Hepatic stellate cell (primary cell): ENCODE measurements at regions not wholly inside any gene's neighbourhood (a gene's known extent, or its start where the extent isn't known, plus 50 kb on each side); places are given as distances from the start of the nearest gene placed in this dataset.

Experiments used
- DNase-seq: peaks from one replicate; pipeline ENCODE4 v3.0.0; 2011; ENCODE audit warnings: low spot score

DNA sequence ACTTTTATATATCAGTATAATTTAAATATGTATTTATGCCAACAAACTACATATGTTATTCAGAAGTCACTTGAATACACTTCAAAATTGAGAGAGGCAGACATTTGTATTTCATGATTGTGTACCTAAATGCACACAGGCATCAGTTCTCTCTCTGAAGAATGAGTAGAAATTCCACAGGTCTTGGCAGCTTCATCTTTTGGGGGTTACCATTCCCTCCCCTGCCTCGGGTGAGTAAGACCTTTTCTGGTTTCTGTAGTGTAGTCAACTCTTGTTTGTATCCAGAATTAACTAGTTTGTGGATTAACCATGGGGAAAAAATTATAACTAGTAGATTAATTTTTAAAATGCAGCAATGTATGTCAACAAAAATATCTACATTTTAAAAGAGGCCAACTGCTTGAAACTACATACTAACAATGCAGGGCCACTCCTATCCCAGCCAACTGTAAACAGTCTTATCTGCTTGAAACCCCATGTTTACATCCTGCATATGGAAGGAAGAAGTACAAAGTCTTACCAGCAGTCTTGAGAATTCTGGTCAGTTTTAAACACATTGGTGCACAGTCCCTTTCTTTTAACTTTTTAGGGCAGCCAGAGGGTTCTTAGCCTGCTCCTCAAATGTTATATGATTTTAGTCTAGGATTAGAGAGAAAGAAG, 339.6 kb upstream of the KIF2A start:
- no peak for DNase-seq

DNA sequence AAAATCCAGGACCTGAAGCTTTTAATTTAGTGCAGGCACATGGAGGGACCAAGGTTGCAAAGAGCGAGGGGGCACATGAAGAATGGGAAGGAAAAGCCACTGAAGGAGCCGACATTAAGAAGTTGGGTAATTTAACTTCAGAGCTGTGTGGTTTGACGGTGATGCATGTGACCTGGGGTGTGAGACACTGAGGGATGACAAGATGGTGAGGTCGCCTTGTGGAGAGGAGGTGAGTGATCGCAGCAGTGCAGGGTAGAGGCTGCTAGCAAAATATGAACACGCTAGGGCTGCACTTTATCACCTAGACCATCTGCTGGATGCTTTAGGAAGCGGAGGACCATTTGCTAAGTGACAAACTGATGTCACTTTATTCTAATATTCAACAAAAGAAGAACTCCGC, 339.0 kb upstream of the KIF2A start:
- DNase-seq = no peak

GRCh38 chr5:61967681-61968080, 338.3 kb upstream of the KIF2A start:
- no peak for DNase-seq

- DNase-seq = no peak
These were observed 336.7 kb upstream of the KIF2A start for GRCh38 chr5:61969347-61969746.

DNA sequence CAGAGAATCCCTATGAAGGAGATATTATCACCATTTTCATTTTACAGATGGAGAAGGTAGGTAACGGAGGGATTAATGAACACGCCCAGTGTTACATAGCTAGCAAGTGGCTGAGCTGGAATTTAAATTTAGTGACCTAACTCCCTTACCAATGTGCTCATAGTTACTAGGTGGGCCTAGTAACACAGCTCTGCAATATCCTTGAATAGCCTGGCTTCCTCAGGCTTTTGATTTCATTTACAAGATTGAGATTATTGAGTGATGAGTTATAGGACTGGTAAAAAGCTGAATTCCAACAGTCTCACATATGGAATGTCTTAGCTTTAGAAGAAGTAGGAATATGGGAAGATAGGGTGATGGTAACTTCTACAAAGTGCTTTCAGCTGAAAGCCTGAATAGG, 336.3 kb upstream of the KIF2A start:
- DNase-seq = no peak

DNA sequence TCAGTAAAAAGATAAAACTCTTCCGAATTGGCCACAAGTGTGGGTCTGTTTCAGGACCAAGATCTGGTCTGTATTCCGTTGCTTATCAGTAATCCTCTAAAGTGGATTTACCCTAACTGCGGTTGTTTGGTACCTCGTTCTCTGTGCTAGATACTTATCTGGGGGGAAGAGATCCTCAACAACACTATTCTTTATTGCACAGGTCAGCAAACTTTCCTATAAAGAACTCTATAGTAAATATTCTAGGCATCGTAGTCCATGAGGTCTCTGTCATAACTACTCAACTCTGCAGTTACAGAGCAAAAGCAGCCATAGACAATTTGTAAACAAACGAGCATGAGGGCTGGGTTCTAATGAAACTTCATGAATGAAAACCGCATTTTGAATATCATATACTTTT, 335.8 kb upstream of the KIF2A start:
- DNase-seq = no peak

- DNase-seq = no peak
These were observed 331.3 kb upstream of the KIF2A start for GRCh38 chr5:61974680-61975079.

- DNase-seq = no peak
These were observed 324.1 kb upstream of the KIF2A start for GRCh38 chr5:61981886-61982285.

GRCh38 chr5:61991430-61991829, 314.6 kb upstream of the KIF2A start:
- DNase-seq = no peak

- DNase-seq = no peak
These were observed 314.1 kb upstream of the KIF2A start for GRCh38 chr5:61991866-61992265.

DNA sequence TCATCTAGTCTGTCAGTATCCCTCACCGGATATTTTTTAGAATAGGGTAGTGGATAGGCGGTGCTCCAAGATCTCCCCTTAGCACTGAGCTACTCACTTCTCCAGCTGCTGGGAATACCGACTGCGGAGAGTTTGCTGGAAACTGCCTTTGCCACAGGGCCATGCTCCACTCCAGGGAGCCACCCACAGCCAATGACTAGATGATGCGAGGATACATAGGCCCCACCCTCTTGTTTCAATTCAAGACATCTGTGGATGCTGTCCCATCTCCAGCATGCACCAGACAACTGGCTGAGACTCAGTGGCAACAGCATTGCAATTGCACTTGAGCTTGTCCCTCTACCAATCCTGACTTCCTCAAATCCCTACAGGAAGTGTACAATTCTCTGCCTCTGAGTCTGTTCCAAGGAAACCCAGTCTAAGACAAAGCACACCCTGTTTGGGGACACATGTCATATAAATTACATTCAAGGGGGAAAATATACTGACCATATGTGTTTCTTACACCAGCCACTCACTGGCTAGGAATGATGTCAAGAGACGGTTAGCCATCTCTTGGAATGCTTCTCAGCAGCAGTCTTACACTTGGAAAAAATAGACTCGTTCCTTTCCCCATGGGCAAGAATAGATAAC, 312.6 kb upstream of the KIF2A start:
- DNase-seq = no peak

GRCh38 chr5:61994171-61994570, 311.8 kb upstream of the KIF2A start:
- DNase-seq = no peak

GRCh38 chr5:61995486-61995885, 310.5 kb upstream of the KIF2A start:
- no peak for DNase-seq

- DNase-seq = no peak
These were observed 306.6 kb upstream of the KIF2A start for GRCh38 chr5:61999371-61999770.

GRCh38 chr5:62000646-62001045, 305.4 kb upstream of the KIF2A start:
- no peak for DNase-seq

DNA sequence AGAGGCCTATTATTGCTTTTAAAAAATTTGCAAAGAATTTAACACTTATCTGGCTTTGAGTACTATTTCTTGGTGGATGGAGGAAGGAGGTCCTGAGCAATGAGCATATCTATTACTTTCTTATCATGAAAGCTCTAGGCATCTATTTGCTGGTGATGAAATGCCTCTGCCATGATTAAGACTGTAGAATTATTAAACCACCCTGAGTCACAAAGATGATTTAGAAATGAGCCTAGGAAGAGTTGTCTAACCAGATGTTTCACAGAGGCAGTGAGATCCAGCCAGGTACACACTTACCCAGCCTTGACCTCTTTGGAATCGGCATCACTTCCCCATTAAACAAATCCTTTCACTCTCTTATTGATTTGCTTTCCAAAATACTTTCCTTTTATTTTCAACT, 304.4 kb upstream of the KIF2A start:
- no peak for DNase-seq

DNA sequence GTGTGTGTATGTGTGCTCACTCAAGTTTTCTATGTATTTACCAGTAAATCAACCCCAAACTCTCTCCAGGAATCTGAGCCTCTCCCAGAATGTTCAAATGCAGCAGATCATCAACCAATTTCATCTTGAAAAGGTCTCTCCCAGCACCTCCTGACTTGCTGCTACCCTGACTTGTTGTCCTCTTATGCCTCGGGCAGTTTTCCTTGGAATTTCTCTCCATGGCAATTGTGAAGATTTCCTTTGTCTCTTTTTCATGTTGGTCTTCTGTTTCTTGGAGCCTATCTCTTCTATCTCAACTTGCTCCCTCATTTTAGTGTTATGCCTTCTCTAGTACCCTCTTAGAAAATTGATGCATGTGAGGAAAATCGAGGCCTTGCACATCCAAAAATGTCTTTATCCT, 303.6 kb upstream of the KIF2A start:
- no peak for DNase-seq

GRCh38 chr5:62005551-62005950, 300.5 kb upstream of the KIF2A start:
- DNase-seq = no peak

GRCh38 chr5:62007457-62007856, 298.5 kb upstream of the KIF2A start:
- no peak for DNase-seq

DNA sequence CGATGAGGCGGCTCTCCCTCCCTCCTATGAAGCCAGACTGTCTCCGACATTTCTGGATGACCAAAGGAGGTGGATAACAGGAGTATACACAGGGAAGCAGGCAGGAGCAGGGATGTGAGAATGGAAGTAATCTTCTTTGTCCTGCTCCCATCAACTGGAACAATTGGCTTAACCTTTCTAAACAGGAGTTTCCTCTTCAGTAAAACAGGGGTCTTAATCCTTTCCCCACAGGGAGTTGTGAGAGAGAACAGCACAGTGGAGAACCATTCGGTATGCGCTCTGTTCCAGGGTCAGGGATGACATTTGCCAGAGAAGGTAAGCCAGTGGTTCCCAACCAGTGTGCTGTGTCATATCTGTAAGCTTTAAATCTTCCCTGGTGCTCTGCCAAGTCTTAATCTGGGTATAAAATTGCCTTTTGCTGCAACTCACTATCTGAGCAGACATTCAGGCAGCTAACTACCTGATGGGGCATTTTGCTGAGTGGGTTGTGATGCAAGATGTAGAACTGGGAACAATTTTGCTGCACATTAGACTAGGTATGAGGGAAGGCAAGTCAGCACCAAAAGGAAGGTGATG, 294.8 kb upstream of the KIF2A start:
- DNase-seq = no peak

- DNase-seq = no peak
These were observed 288.9 kb upstream of the KIF2A start for GRCh38 chr5:62017092-62017491.

DNA sequence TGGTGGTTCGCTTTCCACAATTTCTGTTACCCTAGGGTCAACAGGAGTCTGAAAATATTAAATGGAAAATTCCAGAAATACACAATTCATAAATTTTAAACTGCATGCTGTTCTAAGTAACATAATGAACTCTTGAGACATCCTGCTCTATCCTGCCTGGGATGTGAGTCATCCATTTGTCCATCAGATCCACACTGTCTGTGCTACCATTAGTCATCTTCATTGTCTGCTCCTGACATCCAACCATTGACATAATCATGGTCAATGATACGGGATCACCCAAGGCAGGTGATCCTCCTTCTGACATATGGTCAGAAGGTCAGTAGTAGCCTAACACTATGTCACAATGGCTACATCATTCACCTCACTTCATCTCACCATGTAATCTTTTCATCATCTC, 276.7 kb upstream of the KIF2A start:
- DNase-seq = no peak

DNA sequence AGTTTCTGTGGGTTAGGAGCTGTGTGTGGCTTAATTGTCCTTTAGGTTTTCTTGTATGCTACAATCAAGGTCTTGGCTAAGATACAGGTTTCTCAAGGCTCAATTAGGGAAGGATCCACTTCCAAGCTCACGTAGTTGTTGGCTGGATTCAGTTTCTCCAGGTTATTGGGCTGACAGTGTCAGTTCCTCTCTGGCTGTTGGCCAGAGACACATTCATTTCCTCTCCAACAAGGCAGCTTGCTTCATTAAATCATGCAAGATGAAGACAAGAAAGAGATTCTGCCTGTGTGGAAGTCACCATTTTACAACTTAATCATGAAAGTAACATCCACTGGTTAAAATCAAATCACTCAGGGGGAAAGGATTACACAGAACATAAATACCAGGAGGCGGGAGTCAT, 275.7 kb upstream of the KIF2A start:
- DNase-seq = no peak

GRCh38 chr5:62038024-62038423, 268.0 kb upstream of the KIF2A start:
- DNase-seq = no peak
